Keratinocyte (primary cell): ENCODE measurements at regions not wholly inside any gene's neighbourhood (a gene's known extent, or its start where the extent isn't known, plus 50 kb on each side); places are given as distances from the start of the nearest gene placed in this dataset.

Experiments
- DNase-seq: peaks from one replicate; pipeline ENCODE4 v3.0.0-alpha.2; 2011; ENCODE audit warnings: low read depth, missing footprints, low spot score
- FAIRE-seq: peaks from 2 replicates; lab custom pipeline; 2011; peaks lifted over from hg19 to GRCh38; lab: Jason Lieb, UNC
- H2AFZ ChIP-seq: 2 replicates; pipeline ENCODE4 v1.6.0; 2012; ENCODE audit warnings: low read length, control low read depth, inconsistent platforms; ENCODE audit not compliant: control insufficient read depth
- H3K27ac ChIP-seq: 2 replicates; pipeline ENCODE4 v1.5.1; 2011; ENCODE audit warnings: low read length; ENCODE audit not compliant: control insufficient read depth, insufficient read depth
- H3K27me3 ChIP-seq: 3 replicates; pipeline ENCODE4 v1.6.0; 2011; ENCODE audit warnings: low read length; ENCODE audit not compliant: control insufficient read depth, insufficient read depth; ENCODE audit errors: extremely low read depth
- H3K36me3 ChIP-seq, 2 experiments: 2 replicates in 1 of 2; 3 replicates in 1 of 2; pipeline ENCODE4 v1.5.1; 2011; ENCODE audit warnings: low read length in 2 of 2, mild to moderate bottlenecking in 1 of 2; ENCODE audit not compliant: control insufficient read depth in 2 of 2, insufficient read depth in 2 of 2; ENCODE audit errors: extremely low read depth in 1 of 2
- H3K4me1 ChIP-seq: 3 replicates; pipeline ENCODE4 v1.5.1; 2011; ENCODE audit warnings: low read length; ENCODE audit not compliant: control insufficient read depth, insufficient read depth; ENCODE audit errors: extremely low read depth
- H3K4me2 ChIP-seq: 3 replicates; pipeline ENCODE4 v1.6.0; 2011; ENCODE audit warnings: low read depth, low read length; ENCODE audit not compliant: control insufficient read depth, insufficient read depth; ENCODE audit errors: extremely low read depth
- H3K4me3 ChIP-seq, 3 experiments: fragments of 200-600 bp in 1 of 3; sonication (generic) in 1 of 3; 2 replicates in 2 of 3; 3 replicates in 1 of 3; pipeline ENCODE4 v1.5.1; 2011 to 2016; ENCODE audit warnings: low read length in 3 of 3, mild to moderate bottlenecking in 3 of 3, control low read depth in 2 of 3, inconsistent platforms in 1 of 3, low read depth in 1 of 3, mixed read lengths in 1 of 3, mixed run types in 1 of 3, moderate library complexity in 1 of 3; ENCODE audit not compliant: control insufficient read depth in 2 of 3, insufficient read depth in 2 of 3; ENCODE audit errors: extremely low read depth in 1 of 3
- H3K79me2 ChIP-seq: 2 replicates; pipeline ENCODE4 v1.6.0; 2012; ENCODE audit warnings: low read length; ENCODE audit not compliant: control insufficient read depth, insufficient read depth
- H3K9ac ChIP-seq: 3 replicates; pipeline ENCODE4 v1.6.0; 2011; ENCODE audit warnings: low read length; ENCODE audit not compliant: control insufficient read depth, insufficient read depth; ENCODE audit errors: extremely low read depth
- H3K9me1 ChIP-seq: 3 replicates; pipeline ENCODE4 v1.6.0; 2011; ENCODE audit warnings: low read length; ENCODE audit not compliant: control insufficient read depth, insufficient read depth; ENCODE audit errors: extremely low read depth
- H3K9me3 ChIP-seq: 2 replicates; pipeline ENCODE4 v1.5.1; 2012; ENCODE audit warnings: low read depth, low read length; ENCODE audit not compliant: control insufficient read depth
- H4K20me1 ChIP-seq: 3 replicates; pipeline ENCODE4 v1.6.0; 2011; ENCODE audit warnings: low read length; ENCODE audit not compliant: control insufficient read depth, insufficient read depth; ENCODE audit errors: extremely low read depth
- CTCF ChIP-seq, 3 experiments: IDR thresholded peaks in 1 of 3; conservative IDR thresholded peaks in 1 of 3; optimal IDR thresholded peaks in 1 of 3; 2 replicates in 2 of 3; 3 replicates in 1 of 3; pipeline versions ENCODE3 to v1.5.1; 2011; ENCODE audit warnings: low read length in 3 of 3, mild to moderate bottlenecking in 3 of 3, moderate library complexity in 2 of 3, control low read depth in 1 of 3, inconsistent platforms in 1 of 3; ENCODE audit not compliant: insufficient read depth in 2 of 3; ENCODE audit errors: extremely low read depth in 1 of 3
- EZH2 ChIP-seq: IDR thresholded peaks from one replicate; pipeline ENCODE4 v1.6.1; 2012; ENCODE audit warnings: inconsistent platforms, mild to moderate bottlenecking, low read length, moderate library complexity
- dilution Hi-C: fragments of 300-500 bp; cut with MboI; formaldehyde crosslinking; loops from one replicate; pipeline ENCODE4 v1.7.0; 2020; ENCODE audit warnings: low sequenced_read_pairs; ENCODE audit not compliant: extremely low pct_ligation_motif_present

DNA sequence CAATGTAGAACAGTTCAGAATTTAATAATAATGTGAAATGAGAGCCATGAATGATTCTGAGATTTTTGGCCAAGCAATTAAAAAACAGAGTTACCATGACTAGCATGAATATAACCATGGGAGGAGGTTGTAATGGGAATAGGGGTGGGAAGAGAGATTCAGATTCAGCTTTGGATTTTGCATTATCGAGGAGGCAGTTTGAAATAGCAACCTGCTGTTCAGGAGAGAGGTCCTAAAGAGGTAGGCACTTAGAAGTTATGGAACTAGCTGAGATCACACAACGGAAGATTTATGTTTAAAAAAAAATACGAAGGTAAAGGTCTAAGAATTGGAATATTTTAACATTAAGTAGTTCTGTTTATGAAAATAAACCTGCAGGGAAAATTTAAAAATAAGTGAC, 124.4 kb upstream of the TECRL start:
- DNase-seq (no peak), FAIRE-seq (no peak)
- Histone ChIP-seq H3K4me3 (no peak overlapping the region), H3K9me3 (no peaks in the 10 kb centered on the region), H3K4me2 (no peak overlapping the region), H3K9me1 (no peaks in the 10 kb centered on the region), H3K27me3 (no peaks in the 10 kb centered on the region), H3K36me3 (no peaks in the 10 kb centered on the region), H4K20me1 (no peaks in the 10 kb centered on the region), H3K79me2 (no peaks in the 10 kb centered on the region), H3K4me1 (no peaks in the 10 kb centered on the region), H3K27ac (no peak overlapping the region), H2AFZ (no peak overlapping the region), H3K9ac (no peak overlapping the region)
- no peak for TF ChIP-seq CTCF (optimal IDR thresholded peaks at IDR 0.05 in 1 of 3, IDR thresholded peaks at IDR 0.05 in 1 of 3, conservative IDR thresholded peaks at IDR 0.05 in 1 of 3; ENCODE audit: extremely low read depth in 1 of 3, insufficient read depth in 2 of 3, low read length in 3 of 3)
- no peak for TF ChIP-seq EZH2
- dilution Hi-C loops, result loop anchor here (25.0 kb wide), 2 partner anchors 371 to 1246 kb away; no protein-coding TSS in a partner anchor

- no peaks in the 10 kb centered on the region for H4K20me1 ChIP-seq
- DNase-seq (no peak), FAIRE-seq (no peak)
- H3K4me3 ChIP-seq, result no peak overlapping the region
- H3K79me2 ChIP-seq, result no peaks in the 10 kb centered on the region
- dilution Hi-C loops, result loop anchor here (25.0 kb wide), 2 partner anchors 371 to 1246 kb away; no protein-coding TSS in a partner anchor
- TF ChIP-seq CTCF (optimal IDR thresholded peaks at IDR 0.05 in 1 of 3, IDR thresholded peaks at IDR 0.05 in 1 of 3, conservative IDR thresholded peaks at IDR 0.05 in 1 of 3; ENCODE audit: extremely low read depth in 1 of 3, insufficient read depth in 2 of 3, low read length in 3 of 3) (no peak), EZH2 (no peak)
- H3K9ac ChIP-seq, result no peak overlapping the region
- H3K36me3 ChIP-seq, result no peaks in the 10 kb centered on the region
- H3K27me3 ChIP-seq, result no peaks in the 10 kb centered on the region
- H3K27ac ChIP-seq, result no peak overlapping the region
- H2AFZ ChIP-seq, result no peak overlapping the region
- H3K4me1 ChIP-seq, result no peaks in the 10 kb centered on the region
- no peaks in the 10 kb centered on the region for H3K9me3 ChIP-seq
- no peaks in the 10 kb centered on the region for H3K9me1 ChIP-seq
- H3K4me2 ChIP-seq, result no peak overlapping the region
Measured at GRCh38 chr4:64533159-64533558, 123.9 kb upstream of the TECRL start.
